ENCODE measurements at regions not wholly inside any gene's neighbourhood (a gene's known extent, or its start where the extent isn't known, plus 50 kb on each side); places are given as distances from the start of the nearest gene placed in this dataset.

- TF ChIP-seq CTCF (IDR thresholded peaks at IDR 0.05; ENCODE audit: low read depth, low read length), result no peak
- H3K9me3 ChIP-seq (ENCODE audit: low read depth), result no peaks in the 10 kb centered on the region
- DNase-seq (ENCODE audit: low read depth in 1 of 2, low spot score in 1 of 2), result no peak
- H3K27ac ChIP-seq, result no peak overlapping the region
- H3K4me3 ChIP-seq, result no peak overlapping the region
- no peaks in the 10 kb centered on the region for H3K27me3 ChIP-seq
- H3K4me1 ChIP-seq (ENCODE audit: low read depth), result peaks cover 7% of the 10 kb centered on the region
- H3K36me3 ChIP-seq, result no peaks in the 10 kb centered on the region
These were observed 210.0 kb downstream of the AUH start for GRCh38 chr9:91151718-91152095.

GRCh38 chr9:91154686-91155085 is 207.0 kb downstream of the AUH start:
- no peaks in the 10 kb centered on the region for H3K36me3 ChIP-seq
- H3K4me3 ChIP-seq, result no peak overlapping the region
- H3K27ac ChIP-seq, result no peak overlapping the region
- DNase-seq (ENCODE audit: low read depth in 1 of 2, low spot score in 1 of 2), result no peak
- no peaks in the 10 kb centered on the region for H3K9me3 ChIP-seq (ENCODE audit: low read depth)
- TF ChIP-seq CTCF (IDR thresholded peaks at IDR 0.05; ENCODE audit: low read depth, low read length), result no peak
- H3K4me1 ChIP-seq (ENCODE audit: low read depth), result no peaks in the 10 kb centered on the region
- no peaks in the 10 kb centered on the region for H3K27me3 ChIP-seq

GRCh38 chr9:91155181-91155580 is 206.5 kb downstream of the AUH start:
- Histone ChIP-seq H3K27me3 (no peaks in the 10 kb centered on the region), H3K27ac (no peak overlapping the region), H3K4me3 (no peak overlapping the region), H3K9me3 (ENCODE audit: low read depth) (no peaks in the 10 kb centered on the region), H3K36me3 (no peaks in the 10 kb centered on the region), H3K4me1 (ENCODE audit: low read depth) (no peaks in the 10 kb centered on the region)
- DNase-seq (ENCODE audit: low read depth in 1 of 2, low spot score in 1 of 2), result no peak
- no peak for TF ChIP-seq CTCF (IDR thresholded peaks at IDR 0.05; ENCODE audit: low read depth, low read length)

- no peaks in the 10 kb centered on the region for H3K27me3 ChIP-seq
- H3K27ac ChIP-seq, result no peak overlapping the region
- no peaks in the 10 kb centered on the region for H3K9me3 ChIP-seq (ENCODE audit: low read depth)
- no peaks in the 10 kb centered on the region for H3K4me1 ChIP-seq (ENCODE audit: low read depth)
- no peak overlapping the region for H3K4me3 ChIP-seq
- DNase-seq (ENCODE audit: low read depth in 1 of 2, low spot score in 1 of 2), result no peak
- TF ChIP-seq CTCF (IDR thresholded peaks at IDR 0.05; ENCODE audit: low read depth, low read length), result no peak
- no peaks in the 10 kb centered on the region for H3K36me3 ChIP-seq
These were observed 205.9 kb downstream of the AUH start for GRCh38 chr9:91155746-91156376.

- no peak for TF ChIP-seq CTCF (IDR thresholded peaks at IDR 0.05; ENCODE audit: low read depth, low read length)
- Histone ChIP-seq H3K4me3 (no peak overlapping the region), H3K4me1 (ENCODE audit: low read depth) (no peaks in the 10 kb centered on the region), H3K9me3 (ENCODE audit: low read depth) (no peaks in the 10 kb centered on the region), H3K36me3 (no peaks in the 10 kb centered on the region), H3K27ac (no peak overlapping the region), H3K27me3 (no peaks in the 10 kb centered on the region)
- no peak for DNase-seq (ENCODE audit: low read depth in 1 of 2, low spot score in 1 of 2)
These were observed 205.1 kb downstream of the AUH start for GRCh38 chr9:91156451-91157234.
